ENCODE measurements at regions not wholly inside any gene's neighbourhood (a gene's known extent, or its start where the extent isn't known, plus 50 kb on each side); places are given as distances from the start of the nearest gene placed in this dataset.

GRCh38 chr5:20536341-20536740 lies 548.3 kb upstream of the CDH18 start (continued):
- no peak for TF ChIP-seq PBX3 (IDR thresholded peaks at IDR 0.05; ENCODE audit: insufficient replicate concordance, low read depth, low read length)
- no peak for TF ChIP-seq BACH1 (IDR thresholded peaks at IDR 0.05; ENCODE audit: borderline replicate concordance)

- no peak overlapping the region for H3K4me3 ChIP-seq
- intact Hi-C loops (cut with micrococcal nuclease; ENCODE audit: unreplicated experiment) = no loop called here
- ChIA-PET POLR2A (no interaction called here), CTCF (no interaction called here), SMC1A (ENCODE audit: uncharacterized antibody, unreplicated experiment) (no interaction called here), RAD21 (ENCODE audit: unreplicated experiment) (no interaction called here)
- ATAC-seq (no peak), DNase-seq (ENCODE audit: low read depth, low spot score) (no peak), FAIRE-seq (no peak)
- H3K27ac ChIP-seq (ENCODE audit: control insufficient read depth, insufficient read depth) = no peak overlapping the region
- no peaks in the 10 kb centered on the region for H3K9me3 ChIP-seq (replicated peaks; ENCODE audit: control insufficient read depth, insufficient read depth, low read length)
- no peaks in the 10 kb centered on the region for H3K36me3 ChIP-seq (ENCODE audit: control insufficient read depth in 2 of 2, insufficient read depth in 2 of 2, low read length in 1 of 2)
- no peak overlapping the region for H3K9ac ChIP-seq (ENCODE audit: control insufficient read depth, insufficient read depth, low read length)
- H3K4me1 ChIP-seq (ENCODE audit: control insufficient read depth, insufficient read depth, low read length) = no peaks in the 10 kb centered on the region
- TF ChIP-seq ZNF24 (IDR thresholded peaks at IDR 0.05) (no peak), ATF3 (IDR thresholded peaks at IDR 0.05; ENCODE audit: borderline replicate concordance, extremely low read depth, low read depth, low read length) (no peak), TARDBP (IDR thresholded peaks at IDR 0.05; ENCODE audit: borderline replicate concordance) (no peak), ZNF217 (IDR thresholded peaks at IDR 0.05) (no peak), IRF4 (IDR thresholded peaks at IDR 0.05; ENCODE audit: low read depth, low read length) (no peak), SREBF1 (IDR thresholded peaks at IDR 0.05; ENCODE audit: low read length) (no peak)
- WGBS (ENCODE audit: insufficient coverage, insufficient replicate concordance, low lambda C conversion rate, missing lambda C conversion rate) = 0% methylated on average over 1 of the region's 1 CpG
- no peak overlapping the region for H2AFZ ChIP-seq (ENCODE audit: control insufficient read depth, low read depth, low read length)
- H3K4me2 ChIP-seq (ENCODE audit: control insufficient read depth, insufficient read depth) = no peak overlapping the region
- H3K27me3 ChIP-seq (replicated peaks in 1 of 2; ENCODE audit: control insufficient read depth in 2 of 2, insufficient read depth in 2 of 2, low read length in 1 of 2) = no peaks in the 10 kb centered on the region
- H4K20me1 ChIP-seq (ENCODE audit: control insufficient read depth, insufficient read depth) = no peaks in the 10 kb centered on the region
- in situ Hi-C loops (cut with MboI) = no loop called here
- no TSS peak for BruUV-seq (replicated peaks)
- no peaks in the 10 kb centered on the region for H3K79me2 ChIP-seq (ENCODE audit: control insufficient read depth, insufficient read depth, low read length)
Measured at GRCh38 chr5:20528471-20528870, 540.5 kb upstream of the CDH18 start.

Data from GM12878 (cell line).